ENCODE measurements at regions not wholly inside any gene's neighbourhood (a gene's known extent, or its start where the extent isn't known, plus 50 kb on each side); places are given as distances from the start of the nearest gene placed in this dataset.
"Not testable (repeated sequence)": the region's sequence is repeated elsewhere in the genome, so short reads cannot be mapped to it uniquely, and the experiment has no call there.

DNA sequence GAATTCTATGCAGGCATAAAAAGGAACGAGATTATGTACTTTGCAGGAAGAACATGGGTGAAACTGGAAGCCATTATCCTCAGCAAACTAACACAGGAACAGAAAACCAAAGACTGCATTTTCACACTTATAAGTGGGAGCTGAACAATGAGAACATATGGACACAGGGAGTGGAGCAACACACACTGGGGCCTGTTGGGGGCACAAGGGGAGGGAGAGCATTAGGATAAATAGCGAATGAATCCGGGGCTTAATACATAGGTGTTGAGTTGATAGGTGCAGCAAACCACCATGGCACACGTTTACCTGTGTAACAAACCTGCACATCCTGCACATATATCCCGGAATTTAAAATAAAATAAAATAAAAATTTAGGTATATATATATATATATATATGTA is 80.2 kb upstream of the ZFP42 start:
- H3K4me1 ChIP-seq (ENCODE audit: control insufficient read depth, insufficient read depth, low read length); H3K4me3 ChIP-seq (ENCODE audit: low read depth, low read length); CTCF ChIA-PET; POLR2A ChIA-PET; H3K36me3 ChIP-seq (ENCODE audit: control insufficient read depth in 2 of 2, insufficient read depth in 1 of 2, low read length in 2 of 2); H3K9me3 ChIP-seq (ENCODE audit: control insufficient read depth, insufficient read depth, low read depth, low read length); H3K27ac ChIP-seq (ENCODE audit: extremely low read depth, low read depth, low read length): not testable (repeated sequence)

DNA sequence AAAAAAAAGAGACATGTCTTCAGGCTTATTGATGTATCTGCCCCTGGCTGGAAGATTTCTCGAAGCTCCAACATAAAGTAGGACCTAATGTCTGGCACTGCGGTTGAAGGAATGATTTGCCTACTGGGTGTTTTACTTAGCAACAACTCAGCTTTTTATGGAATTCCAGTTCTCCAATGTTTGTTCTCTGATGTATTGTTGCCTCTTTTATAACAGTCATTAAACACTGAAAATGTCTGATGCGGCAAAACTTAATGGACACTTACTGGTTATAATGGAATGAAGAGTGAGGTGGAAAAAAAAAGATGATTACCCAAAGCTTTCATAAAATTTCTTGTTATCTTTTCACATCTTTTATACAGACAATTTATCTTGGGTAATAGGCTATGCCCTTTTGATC is 75.6 kb upstream of the ZFP42 start:
- H3K27ac ChIP-seq (ENCODE audit: extremely low read depth, low read depth, low read length): no peak overlapping the region
- ChIA-PET POLR2A (no interaction called here), CTCF (no interaction called here)
- H3K4me3 ChIP-seq (ENCODE audit: low read depth, low read length): no peak overlapping the region
- H3K4me1 ChIP-seq (ENCODE audit: control insufficient read depth, insufficient read depth, low read length): no peaks in the 10 kb centered on the region
- no peaks in the 10 kb centered on the region for H3K9me3 ChIP-seq (ENCODE audit: control insufficient read depth, insufficient read depth, low read depth, low read length)
- TF ChIP-seq ZNF626 (tag by site-specific recombination; IDR thresholded peaks at IDR 0.05) (no peak), ZNF266 (tag by site-specific recombination; IDR thresholded peaks at IDR 0.05; ENCODE audit: low read depth) (no peak), ZNF239 (tag by site-specific recombination; IDR thresholded peaks at IDR 0.05) (no peak), ZNF529 (tag by site-specific recombination; IDR thresholded peaks at IDR 0.05; ENCODE audit: insufficient replicate concordance) (no peak), ZNF707 (tag by site-specific recombination; IDR thresholded peaks at IDR 0.05) (no peak), GLIS1 (tag by site-specific recombination; IDR thresholded peaks at IDR 0.05) (no peak), ZNF292 (tag by site-specific recombination; IDR thresholded peaks at IDR 0.05; ENCODE audit: borderline replicate concordance, low read depth) (no peak), SETDB1 (IDR thresholded peaks at IDR 0.05; ENCODE audit: insufficient read length, low read length) (no peak)
- TF ChIP-seq, protein P1, sequence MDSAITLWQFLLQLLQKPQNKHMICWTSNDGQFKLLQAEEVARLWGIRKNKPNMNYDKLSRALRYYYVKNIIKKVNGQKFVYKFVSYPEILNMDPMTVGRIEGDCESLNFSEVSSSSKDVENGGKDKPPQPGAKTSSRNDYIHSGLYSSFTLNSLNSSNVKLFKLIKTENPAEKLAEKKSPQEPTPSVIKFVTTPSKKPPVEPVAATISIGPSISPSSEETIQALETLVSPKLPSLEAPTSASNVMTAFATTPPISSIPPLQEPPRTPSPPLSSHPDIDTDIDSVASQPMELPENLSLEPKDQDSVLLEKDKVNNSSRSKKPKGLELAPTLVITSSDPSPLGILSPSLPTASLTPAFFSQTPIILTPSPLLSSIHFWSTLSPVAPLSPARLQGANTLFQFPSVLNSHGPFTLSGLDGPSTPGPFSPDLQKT (IDR thresholded peaks at IDR 0.05; ENCODE audit: borderline replicate concordance, low read depth, low read length): no peak
- H3K36me3 ChIP-seq (ENCODE audit: control insufficient read depth in 2 of 2, insufficient read depth in 1 of 2, low read length in 2 of 2): no peaks in the 10 kb centered on the region

DNA sequence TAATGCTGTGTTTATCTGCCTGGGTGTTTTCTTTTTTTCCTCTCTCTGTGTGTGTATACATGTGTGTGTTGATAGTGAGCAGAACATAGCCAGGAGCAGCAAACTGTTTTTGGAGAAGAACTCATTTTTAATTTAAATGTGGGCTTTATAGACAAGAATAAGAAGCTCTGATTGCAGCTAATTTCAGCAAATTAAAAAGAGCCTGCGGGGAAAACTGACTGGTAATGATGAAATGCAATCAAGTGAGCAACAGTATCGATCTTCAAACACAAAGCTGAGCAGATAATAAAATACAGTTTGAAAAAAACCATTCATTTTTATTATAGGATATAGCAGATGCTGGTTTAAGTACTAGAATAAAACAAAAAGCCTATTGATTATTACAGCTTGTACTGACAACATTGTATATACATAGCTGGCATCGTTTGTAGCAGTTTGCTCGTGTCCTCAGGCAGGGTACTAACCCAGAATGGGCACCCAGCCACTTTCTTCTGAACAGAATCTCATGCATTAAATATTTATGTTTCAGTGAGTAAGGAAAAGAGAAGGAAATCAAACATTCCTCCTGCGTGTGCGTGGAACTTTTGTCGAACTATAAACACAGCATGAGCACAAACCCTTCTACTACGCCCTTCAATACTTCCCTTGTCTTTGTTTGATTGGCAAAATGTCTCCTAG is 73.5 kb upstream of the ZFP42 start:
- POLR2A ChIA-PET: no interaction called here
- no peaks in the 10 kb centered on the region for H3K36me3 ChIP-seq (ENCODE audit: control insufficient read depth in 2 of 2, insufficient read depth in 1 of 2, low read length in 2 of 2)
- H3K27ac ChIP-seq (ENCODE audit: extremely low read depth, low read depth, low read length): no peak overlapping the region
- CTCF ChIA-PET: interaction anchor here (0.8 kb wide), 1 partner anchor 12 kb away, joined by 3 read pairs; no protein-coding TSS in a partner anchor
- no peaks in the 10 kb centered on the region for H3K4me1 ChIP-seq (ENCODE audit: control insufficient read depth, insufficient read depth, low read length)
- no peak for TF ChIP-seq WT1 (tag by site-specific recombination; IDR thresholded peaks at IDR 0.05)
- TF ChIP-seq, protein P2, sequence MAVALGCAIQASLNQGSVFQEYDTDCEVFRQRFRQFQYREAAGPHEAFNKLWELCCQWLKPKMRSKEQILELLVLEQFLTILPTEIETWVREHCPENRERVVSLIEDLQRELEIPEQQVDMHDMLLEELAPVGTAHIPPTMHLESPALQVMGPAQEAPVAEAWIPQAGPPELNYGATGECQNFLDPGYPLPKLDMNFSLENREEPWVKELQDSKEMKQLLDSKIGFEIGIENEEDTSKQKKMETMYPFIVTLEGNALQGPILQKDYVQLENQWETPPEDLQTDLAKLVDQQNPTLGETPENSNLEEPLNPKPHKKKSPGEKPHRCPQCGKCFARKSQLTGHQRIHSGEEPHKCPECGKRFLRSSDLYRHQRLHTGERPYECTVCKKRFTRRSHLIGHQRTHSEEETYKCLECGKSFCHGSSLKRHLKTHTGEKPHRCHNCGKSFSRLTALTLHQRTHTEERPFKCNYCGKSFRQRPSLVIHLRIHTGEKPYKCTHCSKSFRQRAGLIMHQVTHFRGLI (tag by site-specific recombination; IDR thresholded peaks at IDR 0.05): no peak
- no peak for TF ChIP-seq ZNF426 (tag by site-specific recombination; IDR thresholded peaks at IDR 0.05)
- no peak for TF ChIP-seq ZNF2 (tag by site-specific recombination; IDR thresholded peaks at IDR 0.05)
- no peak for TF ChIP-seq ZNF777 (tag by site-specific recombination; IDR thresholded peaks at IDR 0.05; ENCODE audit: borderline replicate concordance)
- TF ChIP-seq ZNF791 (tag by site-specific recombination; IDR thresholded peaks at IDR 0.05): no peak
- TF ChIP-seq, protein P3, sequence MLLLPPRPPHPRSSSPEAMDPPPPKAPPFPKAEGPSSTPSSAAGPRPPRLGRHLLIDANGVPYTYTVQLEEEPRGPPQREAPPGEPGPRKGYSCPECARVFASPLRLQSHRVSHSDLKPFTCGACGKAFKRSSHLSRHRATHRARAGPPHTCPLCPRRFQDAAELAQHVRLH (tag by site-specific recombination; IDR thresholded peaks at IDR 0.05): no peak
- TF ChIP-seq, protein P4, sequence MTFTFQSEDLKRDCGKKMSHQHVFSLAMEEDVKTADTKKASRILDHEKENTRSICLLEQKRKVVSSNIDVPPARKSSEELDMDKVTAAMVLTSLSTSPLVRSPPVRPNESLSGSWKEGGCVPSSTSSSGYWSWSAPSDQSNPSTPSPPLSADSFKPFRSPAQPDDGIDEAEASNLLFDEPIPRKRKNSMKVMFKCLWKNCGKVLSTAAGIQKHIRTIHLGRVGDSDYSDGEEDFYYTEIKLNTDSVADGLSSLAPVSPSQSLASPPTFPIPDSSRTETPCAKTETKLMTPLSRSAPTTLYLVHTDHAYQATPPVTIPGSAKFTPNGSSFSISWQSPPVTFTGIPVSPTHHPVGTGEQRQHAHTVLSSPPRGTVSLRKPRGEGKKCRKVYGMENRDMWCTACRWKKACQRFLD (tag by site-specific recombination; IDR thresholded peaks at IDR 0.05): no peak
- no peak for TF ChIP-seq SALL2 (tag by site-specific recombination; IDR thresholded peaks at IDR 0.05; ENCODE audit: borderline replicate concordance)
- no peak for TF ChIP-seq ZNF292 (tag by site-specific recombination; IDR thresholded peaks at IDR 0.05; ENCODE audit: borderline replicate concordance, low read depth)
- TF ChIP-seq, protein P5, sequence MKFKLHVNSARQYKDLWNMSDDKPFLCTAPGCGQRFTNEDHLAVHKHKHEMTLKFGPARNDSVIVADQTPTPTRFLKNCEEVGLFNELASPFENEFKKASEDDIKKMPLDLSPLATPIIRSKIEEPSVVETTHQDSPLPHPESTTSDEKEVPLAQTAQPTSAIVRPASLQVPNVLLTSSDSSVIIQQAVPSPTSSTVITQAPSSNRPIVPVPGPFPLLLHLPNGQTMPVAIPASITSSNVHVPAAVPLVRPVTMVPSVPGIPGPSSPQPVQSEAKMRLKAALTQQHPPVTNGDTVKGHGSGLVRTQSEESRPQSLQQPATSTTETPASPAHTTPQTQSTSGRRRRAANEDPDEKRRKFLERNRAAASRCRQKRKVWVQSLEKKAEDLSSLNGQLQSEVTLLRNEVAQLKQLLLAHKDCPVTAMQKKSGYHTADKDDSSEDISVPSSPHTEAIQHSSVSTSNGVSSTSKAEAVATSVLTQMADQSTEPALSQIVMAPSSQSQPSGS (tag by site-specific recombination; IDR thresholded peaks at IDR 0.05; ENCODE audit: low read depth): no peak
- TF ChIP-seq ZNF768 (tag by site-specific recombination; IDR thresholded peaks at IDR 0.05): no peak
- no peak for TF ChIP-seq TRIM28 (IDR thresholded peaks at IDR 0.05; ENCODE audit: borderline replicate concordance, low read length)
- H3K9me3 ChIP-seq (ENCODE audit: control insufficient read depth, insufficient read depth, low read depth, low read length): no peaks in the 10 kb centered on the region
- H3K4me3 ChIP-seq (ENCODE audit: low read depth, low read length): no peak overlapping the region

Measured in HEK293 (cell line).